NCI-H2227 (cell line): ENCODE measurements at regions not wholly inside any gene's neighbourhood (a gene's known extent, or its start where the extent isn't known, plus 50 kb on each side); places are given as distances from the start of the nearest gene placed in this dataset.

ENCODE experiments used
- DNase-seq: peaks from one replicate; lab custom pipeline; 2025; ENCODE audit not compliant: unreplicated experiment; lab: John Stamatoyannopoulos, UW

DNA sequence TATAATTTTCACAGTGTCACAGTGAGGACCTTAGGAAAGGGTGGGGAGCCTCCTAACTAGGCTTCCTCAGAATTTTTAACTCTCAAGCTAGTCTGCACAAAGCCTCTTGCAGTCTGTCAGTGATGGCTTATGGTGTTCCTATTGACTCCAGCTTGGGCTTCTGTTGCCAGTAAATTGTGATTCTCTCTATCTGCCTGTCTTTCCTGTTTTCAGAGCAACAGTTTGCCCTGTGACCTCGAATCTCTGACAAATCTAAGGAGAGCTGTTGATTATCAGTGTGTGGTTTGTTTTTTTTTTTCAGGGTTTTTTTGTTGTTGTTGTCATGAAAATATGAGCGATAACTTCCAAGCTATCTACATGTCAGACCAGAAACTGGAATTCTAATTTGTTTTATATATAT, 423.2 kb upstream of the B3GALT2 start:
- DNase-seq = no peak

DNA sequence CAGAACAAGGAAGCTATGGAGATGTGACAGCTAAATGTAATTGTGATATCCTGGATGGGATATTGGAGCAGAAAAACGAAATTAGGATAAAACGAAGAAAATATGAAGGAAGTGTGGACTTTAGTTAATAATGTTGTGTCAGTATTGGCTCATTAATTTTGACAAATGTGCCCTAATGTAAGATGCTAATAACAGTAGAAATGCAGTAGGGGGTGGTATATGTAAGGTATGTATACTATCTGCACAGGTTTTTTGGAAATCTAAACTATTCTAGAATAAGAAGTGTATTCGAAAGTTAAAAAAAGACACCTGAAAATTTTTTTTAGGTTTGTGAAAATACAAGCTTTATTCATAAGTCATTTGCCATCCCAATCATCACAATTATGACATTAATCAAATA, 421.4 kb upstream of the B3GALT2 start:
- DNase-seq = no peak

DNA sequence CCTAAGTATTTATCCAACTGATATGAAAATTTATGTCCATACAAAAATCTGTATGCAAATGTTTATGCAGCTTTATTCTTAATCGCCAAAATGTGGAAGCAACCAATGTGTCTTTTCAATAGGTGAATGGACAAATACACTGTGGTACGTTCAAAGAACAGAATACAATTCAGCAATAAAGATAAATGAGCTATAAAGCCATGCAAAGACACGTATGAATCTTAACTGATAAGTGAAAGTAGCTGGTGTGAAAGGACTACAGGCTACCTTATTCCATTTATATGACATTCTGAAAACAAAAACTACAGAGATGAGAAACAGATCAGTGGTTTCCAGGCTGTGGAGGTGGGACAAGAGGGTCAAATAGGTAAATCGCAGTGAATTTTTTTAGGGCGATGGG, 419.6 kb upstream of the B3GALT2 start:
- DNase-seq = no peak

DNA sequence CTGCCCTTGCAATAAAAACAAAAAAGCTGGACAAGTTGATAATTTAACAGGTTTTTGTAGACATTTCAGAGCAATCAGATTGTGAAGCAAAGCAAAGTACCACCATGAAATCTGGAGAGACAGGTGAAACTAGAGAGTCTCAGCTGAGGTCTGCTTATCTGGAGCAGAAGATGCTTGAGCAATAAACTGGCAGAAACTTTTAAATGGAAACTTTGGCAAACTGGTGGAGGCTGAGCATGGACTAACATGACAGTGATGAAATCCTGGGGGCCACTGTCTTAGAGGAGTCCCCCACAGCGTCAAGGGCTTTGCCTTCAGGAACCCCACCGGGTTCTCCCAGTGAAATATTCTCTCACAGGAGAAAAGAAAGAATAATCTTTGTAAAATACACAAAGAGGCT, 416.3 kb upstream of the B3GALT2 start:
- no peak for DNase-seq

DNA sequence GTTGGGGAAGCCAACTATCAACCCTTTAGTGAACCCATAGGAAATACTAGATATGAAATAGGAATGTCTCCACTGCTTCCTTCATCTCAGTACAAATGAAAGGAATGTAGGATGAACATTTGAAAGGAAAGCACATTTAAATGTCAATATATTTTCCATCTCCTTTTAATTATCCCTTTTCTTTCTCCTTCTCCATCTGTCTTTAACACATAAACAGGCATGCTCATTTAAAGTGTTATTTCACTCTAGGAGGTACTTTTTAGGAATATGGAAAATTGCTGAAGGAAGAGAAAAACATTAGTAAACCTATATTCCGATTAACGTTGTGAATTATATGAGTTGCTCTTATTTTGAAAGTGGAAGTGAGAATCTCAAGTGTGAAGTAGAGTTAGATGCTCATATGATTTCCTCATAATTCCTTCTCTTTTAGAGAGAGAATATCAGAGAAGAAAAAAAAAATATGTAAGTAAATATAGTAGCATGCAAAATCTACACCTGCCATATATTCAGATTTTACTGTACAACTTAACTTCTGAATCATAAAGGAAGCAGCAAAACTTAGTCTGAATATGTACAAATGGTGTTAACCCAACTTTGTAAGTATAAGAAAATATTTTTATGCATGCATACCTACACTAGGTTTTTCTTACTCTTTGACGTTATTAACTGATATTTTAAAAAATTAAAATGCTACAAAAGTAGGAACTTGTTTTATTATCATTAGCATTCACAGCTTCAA, 406.9 kb upstream of the B3GALT2 start:
- no peak for DNase-seq

DNA sequence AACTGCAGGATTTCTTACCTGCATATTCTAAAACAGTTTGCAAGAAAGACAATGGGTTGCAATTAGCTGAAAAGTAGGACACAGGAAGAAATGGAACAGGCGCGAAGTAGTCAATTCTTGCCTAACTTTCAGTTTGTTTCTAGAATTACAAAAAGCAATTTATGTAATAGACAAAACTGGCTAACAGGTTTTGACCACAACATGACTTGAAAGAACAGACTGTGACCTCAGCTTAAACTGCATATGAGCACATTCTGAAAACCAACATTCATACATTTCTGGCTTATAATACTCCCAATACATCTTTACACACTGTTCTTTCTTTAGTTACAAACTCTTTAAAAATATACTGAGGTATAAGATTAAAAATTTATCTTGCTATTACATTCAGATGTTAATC, 405.9 kb upstream of the B3GALT2 start:
- no peak for DNase-seq

DNA sequence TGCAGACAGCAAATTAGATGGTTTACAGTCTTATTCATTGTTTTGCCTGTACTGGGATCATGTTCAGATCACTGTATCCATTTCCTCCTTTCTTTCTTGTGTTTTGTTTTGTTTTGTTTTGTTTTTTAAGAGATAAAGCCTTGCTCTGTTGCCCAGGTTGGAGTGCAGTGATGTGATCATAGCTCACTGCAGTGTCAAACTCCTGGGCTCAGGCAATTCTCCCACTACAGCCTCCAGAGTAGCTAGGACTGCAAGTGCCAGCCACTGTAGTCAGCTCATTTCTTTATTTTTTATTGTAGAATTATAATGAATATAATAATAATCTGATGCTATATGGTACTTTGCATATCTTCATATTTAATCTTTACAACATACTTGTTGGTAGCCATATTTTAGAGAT, 403.7 kb upstream of the B3GALT2 start:
- DNase-seq = no peak

DNA sequence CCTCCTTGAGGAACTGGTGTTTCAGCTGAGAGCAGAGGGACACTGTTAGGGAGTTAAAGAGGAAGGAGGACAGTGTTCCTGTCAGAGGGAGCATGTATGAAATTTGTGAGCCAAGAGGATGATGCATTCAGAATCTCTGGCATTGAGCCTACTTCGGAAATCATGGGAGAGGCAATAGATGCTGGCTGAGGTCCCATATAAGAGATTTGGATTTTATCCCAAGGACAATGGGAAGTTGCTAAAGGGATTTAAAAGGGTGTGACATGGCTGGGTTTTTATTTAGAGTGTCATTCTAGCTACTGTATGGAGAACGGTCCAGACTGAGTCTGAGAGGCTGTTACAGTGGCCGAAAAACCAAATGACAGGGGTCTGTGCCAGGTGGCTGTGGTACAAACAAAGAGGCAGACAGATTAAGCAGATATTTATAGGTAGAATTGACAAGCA, 403.2 kb upstream of the B3GALT2 start:
- no peak for DNase-seq

DNA sequence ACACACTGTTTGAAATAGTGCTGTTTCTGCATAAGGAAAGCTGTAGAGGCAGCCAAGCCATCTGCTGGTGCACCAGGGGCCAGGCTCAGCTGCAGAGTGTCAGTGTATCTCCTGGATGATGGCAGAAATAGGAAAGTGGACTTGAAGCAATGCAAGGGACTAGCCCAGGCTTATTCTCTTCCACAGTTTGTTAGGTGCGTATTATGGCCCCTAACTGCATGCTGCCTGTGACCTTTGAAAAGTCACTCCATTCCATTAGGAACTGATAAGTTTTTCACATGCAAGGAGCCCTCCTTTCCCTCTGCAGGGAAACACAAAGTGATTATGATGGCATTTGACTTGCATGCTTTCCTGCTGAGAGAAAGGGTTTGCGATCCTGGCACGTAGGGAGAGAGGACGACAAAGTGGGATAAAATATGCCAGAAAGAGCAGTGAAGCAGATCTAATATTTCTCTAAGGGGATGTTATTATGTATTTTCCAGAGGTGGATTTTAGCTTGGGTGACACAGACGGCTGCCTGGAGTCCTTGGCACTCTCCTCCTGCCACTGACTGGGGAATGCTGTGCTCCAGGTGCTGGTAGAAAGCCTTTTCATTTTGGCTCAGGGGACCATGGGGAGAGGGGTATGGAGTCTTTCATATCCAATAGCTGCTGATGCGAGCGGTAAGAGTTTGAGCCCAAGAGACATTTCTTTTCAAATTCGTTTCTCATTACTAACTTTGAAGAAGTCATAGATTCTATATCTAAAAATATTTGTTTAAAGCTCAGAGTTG, 402.1 kb upstream of the B3GALT2 start:
- DNase-seq = no peak

DNA sequence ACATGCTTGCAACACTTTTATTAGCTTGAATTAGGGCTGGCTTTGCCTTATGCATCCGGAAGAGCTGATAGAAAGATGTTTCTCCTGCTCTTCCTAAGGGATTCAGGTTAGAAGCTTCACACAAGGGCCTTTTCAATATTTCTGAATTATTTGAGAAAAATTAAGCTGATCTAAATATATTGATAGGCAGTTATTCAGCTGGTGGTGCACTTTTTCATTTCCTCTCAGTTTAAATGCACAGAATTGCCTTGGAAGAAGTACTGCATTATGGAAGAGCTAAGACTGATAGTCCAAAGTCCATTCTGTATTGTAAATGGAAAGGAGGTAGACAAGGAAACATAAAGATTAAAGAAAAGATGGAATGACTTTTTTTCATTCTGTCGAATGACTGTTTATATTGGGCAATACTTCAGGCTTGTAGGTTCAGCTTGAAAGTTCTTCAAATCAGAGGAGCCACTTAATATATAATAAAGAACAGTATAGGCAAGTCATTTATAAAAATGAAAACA, 398.4 kb upstream of the B3GALT2 start:
- no peak for DNase-seq

DNA sequence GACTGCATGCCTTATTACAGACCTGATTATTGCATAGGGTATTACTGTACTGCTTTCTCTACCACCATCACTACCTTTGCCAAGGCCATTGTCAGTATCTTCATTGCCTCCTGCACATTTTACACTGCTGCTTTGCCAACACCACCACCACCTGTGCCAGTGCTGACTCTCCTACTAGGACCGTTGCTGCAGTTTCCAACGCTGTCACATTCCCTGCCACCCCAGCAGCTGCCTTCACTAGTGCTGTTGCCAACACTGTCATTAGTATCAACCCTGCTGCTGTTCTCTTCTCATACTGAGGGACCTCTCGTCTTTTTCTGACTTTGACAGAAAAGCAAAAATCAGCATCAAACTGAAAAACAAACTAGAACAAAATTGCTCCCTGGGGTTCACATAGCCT, 394.9 kb upstream of the B3GALT2 start:
- DNase-seq = no peak

DNA sequence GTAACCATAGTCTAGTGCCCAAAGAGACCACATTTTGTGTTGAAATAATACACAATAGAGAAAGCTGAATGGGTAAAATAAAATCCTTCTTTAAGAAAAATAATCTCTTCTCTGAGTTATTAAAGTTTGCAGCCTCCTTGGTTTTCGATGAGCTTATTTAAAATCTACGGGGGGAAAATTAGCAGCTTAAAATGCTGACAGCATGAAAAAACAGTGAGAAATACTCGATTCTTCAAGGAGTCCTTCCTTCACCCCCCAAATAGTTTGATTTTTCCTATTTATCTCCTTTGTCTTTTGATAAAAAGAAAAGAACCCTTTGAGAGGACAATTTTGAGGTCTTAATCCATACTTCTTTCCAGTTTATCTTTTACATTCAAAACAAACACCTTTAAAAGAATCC, 394.0 kb upstream of the B3GALT2 start:
- no peak for DNase-seq

DNA sequence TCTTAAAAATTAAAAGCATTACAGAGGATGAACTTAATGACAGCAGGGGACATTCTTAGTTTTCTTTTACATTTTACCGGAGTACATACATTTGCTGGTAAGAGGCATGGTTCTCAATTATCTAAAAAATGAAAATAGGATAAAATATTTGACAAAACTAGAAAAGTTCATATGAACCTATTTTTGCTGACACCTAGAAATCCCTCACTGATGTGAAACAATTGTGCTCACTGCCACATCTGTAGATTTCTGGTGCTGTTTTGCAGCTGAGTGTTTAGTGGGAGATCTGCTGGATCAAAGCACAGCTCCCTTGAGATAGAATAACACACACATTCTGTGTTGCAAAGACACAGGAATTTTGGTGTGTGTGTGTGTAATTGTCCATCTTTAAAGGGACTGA, 392.9 kb upstream of the B3GALT2 start:
- no peak for DNase-seq

DNA sequence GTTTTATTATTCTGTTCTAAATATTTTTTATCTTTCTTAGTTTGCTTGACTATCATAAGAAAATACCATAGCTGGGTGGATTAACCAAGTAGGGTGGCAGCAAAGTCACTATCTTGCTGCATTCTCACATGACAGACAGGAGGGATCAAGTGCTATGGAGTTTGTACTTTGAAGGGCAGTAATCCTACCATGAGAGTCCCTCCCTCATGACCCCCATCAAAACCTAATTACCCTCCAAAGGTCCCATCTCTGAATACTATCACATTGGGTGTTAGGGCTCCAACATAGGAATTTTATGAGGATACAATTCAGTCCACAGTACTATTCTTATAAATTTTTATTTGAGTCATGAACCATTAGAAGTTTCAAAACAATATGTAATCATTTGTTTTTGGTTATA, 388.5 kb upstream of the B3GALT2 start:
- DNase-seq = no peak

DNA sequence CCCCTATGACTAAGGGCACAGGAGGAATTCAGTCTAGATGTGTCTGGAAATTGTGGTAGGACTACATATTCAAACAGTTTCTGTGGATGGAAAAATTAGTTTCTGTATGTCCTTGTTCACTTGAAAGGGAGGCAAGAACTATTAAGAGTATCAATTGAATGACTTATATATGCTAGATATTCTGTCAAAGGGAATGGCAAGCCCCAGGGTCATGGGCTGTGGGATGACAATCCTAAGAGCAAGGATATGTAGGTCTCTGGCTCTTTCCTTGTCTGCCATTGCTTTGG, 383.5 kb upstream of the B3GALT2 start:
- no peak for DNase-seq

DNA sequence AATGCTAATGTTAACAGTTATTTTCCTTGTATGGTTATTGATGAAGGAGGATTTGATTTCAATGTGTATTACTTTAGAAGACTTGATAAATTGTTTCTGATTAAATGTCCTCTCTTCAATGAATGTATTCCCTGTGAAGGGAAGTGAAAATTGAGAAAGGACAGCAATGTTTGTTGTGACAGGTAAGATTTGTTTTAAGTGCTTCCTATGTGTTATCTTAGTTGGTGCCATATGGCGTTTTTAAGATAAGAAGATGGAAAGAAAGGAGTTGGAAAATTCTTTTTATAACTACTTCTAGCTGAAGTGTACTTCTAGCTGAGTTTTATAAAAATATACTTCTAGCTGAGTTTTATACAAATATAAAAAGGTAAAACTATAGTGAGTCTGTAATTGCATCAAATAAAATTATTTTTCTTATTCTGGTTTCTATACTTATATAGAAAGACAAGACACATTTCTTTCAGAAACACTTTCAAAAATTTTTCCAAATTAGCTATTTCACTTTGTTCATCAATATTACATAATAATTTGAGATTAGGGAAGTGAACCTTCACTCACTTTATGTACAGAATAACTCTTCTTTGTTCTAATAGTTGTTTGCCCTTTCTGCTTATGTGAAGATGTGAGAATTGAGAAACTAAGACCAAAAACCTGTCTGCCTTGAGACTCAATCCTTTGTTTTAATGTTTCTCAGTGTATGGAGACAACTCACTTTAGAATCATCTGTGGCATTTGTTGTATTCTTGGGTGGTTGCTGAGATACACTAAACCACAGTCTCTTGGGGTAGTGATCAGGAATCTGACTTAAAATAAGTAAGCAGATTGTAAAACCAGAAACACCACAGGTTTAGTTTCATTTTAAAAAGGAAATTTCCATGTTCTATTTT, 382.9 kb upstream of the B3GALT2 start:
- no peak for DNase-seq

DNA sequence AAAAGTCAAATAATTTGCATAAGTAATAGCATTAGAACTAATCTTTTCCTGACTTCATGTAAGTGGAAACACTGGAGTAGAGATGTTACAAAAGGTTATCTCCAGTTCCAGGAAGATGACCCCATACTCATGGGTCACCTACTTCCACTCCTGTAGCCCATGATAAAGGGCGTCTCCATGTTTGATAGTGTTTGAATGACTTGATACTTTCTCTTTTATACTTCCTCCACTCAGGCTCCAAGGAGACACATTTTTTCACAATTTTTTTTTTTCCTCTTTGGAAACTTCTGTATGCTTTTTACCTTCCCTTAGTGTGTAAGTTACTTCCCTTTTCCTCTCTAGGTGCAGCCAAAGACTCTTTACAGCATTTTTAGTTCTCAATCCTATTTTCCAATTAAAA, 382.1 kb upstream of the B3GALT2 start:
- no peak for DNase-seq

DNA sequence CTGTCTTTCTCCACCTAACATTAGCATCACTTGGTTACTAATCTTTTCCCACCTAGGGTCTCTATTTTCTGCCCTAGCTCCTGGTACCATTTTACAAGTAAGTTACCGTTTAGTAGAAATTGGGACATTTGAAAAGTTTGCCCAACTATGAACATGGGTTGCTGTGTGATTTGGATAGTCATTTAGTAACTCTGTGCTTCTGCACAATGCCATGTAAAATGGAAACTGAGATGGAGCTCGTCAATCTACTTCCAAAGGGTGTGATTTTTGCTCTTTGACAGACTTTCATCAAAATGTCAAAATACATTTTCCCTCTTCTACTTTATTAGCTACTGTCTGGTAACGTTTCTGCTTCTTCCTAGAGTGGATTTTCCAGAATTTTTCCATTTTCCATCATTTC, 381.5 kb upstream of the B3GALT2 start:
- DNase-seq = no peak

DNA sequence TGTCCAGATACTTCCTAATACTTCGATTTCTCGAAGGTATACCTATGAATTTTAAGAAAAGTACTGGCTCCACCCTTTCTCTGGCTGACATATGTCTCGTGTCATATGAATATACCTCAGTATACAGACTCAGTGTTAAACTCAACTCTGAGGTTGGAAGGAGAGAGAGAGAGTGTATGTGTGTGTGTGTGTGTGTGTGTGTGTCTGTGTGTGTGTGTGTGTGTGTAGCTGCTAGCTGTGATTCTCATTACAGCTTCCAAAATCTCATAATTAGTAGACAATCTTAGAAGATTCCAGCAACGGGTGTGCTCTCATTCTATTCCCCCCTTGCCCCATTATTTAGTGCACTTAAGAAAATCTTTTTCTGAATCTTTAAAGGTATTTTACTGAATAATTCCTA, 380.3 kb upstream of the B3GALT2 start:
- no peak for DNase-seq

DNA sequence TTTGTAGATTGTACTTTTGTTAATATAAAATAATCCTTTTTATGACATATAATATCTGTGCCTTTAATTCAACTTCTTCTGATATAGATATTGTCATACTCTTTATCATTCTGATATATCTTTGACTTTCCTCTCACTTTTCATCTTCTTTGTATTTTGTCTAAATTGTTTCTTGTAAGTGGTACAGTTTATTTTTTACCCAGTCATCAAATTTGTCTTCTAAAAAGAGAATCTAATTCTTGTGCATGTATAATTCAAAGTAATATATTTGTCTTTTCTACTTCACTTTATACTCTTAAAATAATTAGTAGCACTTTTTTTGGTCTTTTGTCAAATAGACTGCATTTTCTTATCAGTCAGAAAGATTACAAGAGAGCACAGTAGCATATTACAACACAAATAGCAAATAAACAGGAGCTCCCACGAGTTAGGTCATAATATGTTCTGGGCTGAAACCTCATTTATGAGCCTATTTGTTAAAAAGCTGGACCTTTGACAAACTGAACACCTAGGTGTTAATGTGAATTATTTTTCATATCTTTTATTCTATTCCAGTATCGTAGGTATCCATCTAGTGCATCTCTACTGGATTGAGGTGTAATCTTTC, 379.7 kb upstream of the B3GALT2 start:
- DNase-seq = no peak

DNA sequence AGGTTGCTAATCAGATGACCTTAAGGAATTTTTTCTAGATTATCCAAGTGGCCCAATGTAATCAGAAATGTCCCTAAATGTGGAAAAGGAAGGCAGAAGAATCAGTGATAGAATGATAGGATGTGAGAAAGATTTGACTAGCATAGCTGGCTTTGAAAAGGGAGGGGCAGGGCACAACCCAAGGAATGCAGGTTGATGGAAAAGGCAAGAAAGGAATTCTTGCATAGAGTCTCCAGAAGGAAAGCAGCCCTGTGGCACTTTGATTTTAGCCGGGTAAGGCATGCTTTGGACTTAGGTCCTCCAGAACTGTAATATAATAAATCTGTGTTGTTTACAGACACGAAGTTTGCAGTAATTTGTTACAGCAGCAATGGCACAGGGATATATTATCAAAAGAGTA, 375.7 kb upstream of the B3GALT2 start:
- DNase-seq = no peak
